OCI-LY1 (cell line): ENCODE measurements at regions not wholly inside any gene's neighbourhood (a gene's known extent, or its start where the extent isn't known, plus 50 kb on each side); places are given as distances from the start of the nearest gene placed in this dataset.

Experiments
- H2AFZ ChIP-seq: fragments of 200-600 bp; sonication (generic), shearing (Covaris generic); 2 replicates; pipeline ENCODE4 v1.6.0; 2014; ENCODE audit warnings: antibody characterized with exemption, mild to moderate bottlenecking, low read length
- H3F3A ChIP-seq: fragments of 200-600 bp; sonication (generic), shearing (Covaris generic); 2 replicates; pipeline ENCODE4 v1.6.0; 2014; ENCODE audit warnings: mild to moderate bottlenecking, antibody characterized with exemption, low read length, moderate library complexity; ENCODE audit not compliant: insufficient read depth
- H3K27ac ChIP-seq: fragments of 200-600 bp; sonication (generic); 2 replicates; pipeline ENCODE4 v1.5.1; 2014; ENCODE audit warnings: low read length, mixed run types, mild to moderate bottlenecking, low read depth; ENCODE audit not compliant: poor library complexity, severe bottlenecking
- H3K27me3 ChIP-seq: fragments of 200-600 bp; sonication (generic); 2 replicates; pipeline ENCODE4 v1.6.0; 2014; ENCODE audit warnings: antibody characterized with exemption, mild to moderate bottlenecking, low read length, moderate library complexity; ENCODE audit not compliant: insufficient read depth
- H3K36me3 ChIP-seq: fragments of 200-600 bp; sonication (generic); 2 replicates; pipeline ENCODE4 v1.6.1; 2014; ENCODE audit warnings: mild to moderate bottlenecking, antibody characterized with exemption, low read length, moderate library complexity, mixed read lengths; ENCODE audit not compliant: insufficient read depth
- H3K4me1 ChIP-seq: fragments of 200-600 bp; sonication (generic); 2 replicates; pipeline ENCODE4 v1.5.1; 2014; ENCODE audit warnings: mild to moderate bottlenecking, low read length, moderate library complexity; ENCODE audit not compliant: insufficient read depth, severe bottlenecking
- H3K4me2 ChIP-seq: fragments of 200-600 bp; sonication (generic), shearing (Covaris generic); 2 replicates; pipeline ENCODE4 v1.6.1; 2014; ENCODE audit warnings: low read length
- H3K4me3 ChIP-seq: fragments of 200-600 bp; sonication (generic); 2 replicates; pipeline ENCODE4 v1.5.1; 2014; ENCODE audit warnings: low read length, low read depth, mild to moderate bottlenecking, mixed read lengths; ENCODE audit not compliant: poor library complexity, severe bottlenecking
- H3K79me2 ChIP-seq: fragments of 200-600 bp; shearing (Covaris generic); 2 replicates; pipeline ENCODE4 v1.6.1; 2016; ENCODE audit warnings: mixed run types, low read length, mixed read lengths; ENCODE audit not compliant: insufficient read depth
- H3K9ac ChIP-seq: fragments of 200-600 bp; sonication (generic), shearing (Covaris generic); 2 replicates; pipeline ENCODE4 v1.6.1; 2014; ENCODE audit warnings: mild to moderate bottlenecking, low read length, mixed read lengths
- H3K9me2 ChIP-seq: fragments of 200-600 bp; sonication (generic), shearing (Covaris generic); 2 replicates; pipeline ENCODE4 v1.6.1; 2014; ENCODE audit warnings: low read depth, mild to moderate bottlenecking, low read length, mixed read lengths
- H3K9me3 ChIP-seq: fragments of 200-600 bp; shearing (Covaris generic); 2 replicates; pipeline ENCODE4 v1.6.1; 2014; ENCODE audit warnings: low read length, mixed read lengths
- H4K20me1 ChIP-seq: fragments of 200-600 bp; sonication (generic), shearing (Covaris generic); 2 replicates; pipeline ENCODE4 v1.6.0; 2016; ENCODE audit warnings: mild to moderate bottlenecking, low read length; ENCODE audit not compliant: insufficient read depth
- EZH2 ChIP-seq: fragments of 200-600 bp; sonication (generic), shearing (Covaris generic); IDR thresholded peaks from 2 replicates; pipeline ENCODE4 v1.8.0; 2017; ENCODE audit warnings: borderline replicate concordance, mixed run types, mild to moderate bottlenecking, antibody characterized with exemption, low read length, moderate library complexity, mixed read lengths
- TF ChIP-seq, protein P1 (sequence below): fragments of 200-600 bp; sonication (generic), shearing (Covaris generic); IDR thresholded peaks from 2 replicates; pipeline ENCODE4 v1.5.1; 2017; ENCODE audit warnings: mild to moderate bottlenecking, antibody characterized with exemption, low read length, moderate library complexity, mixed read lengths

GRCh38 chr2:142180820-142181533 is 50.2 kb upstream of the LRP1B start:
- no peak for TF ChIP-seq EZH2
- TF ChIP-seq, protein P1, sequence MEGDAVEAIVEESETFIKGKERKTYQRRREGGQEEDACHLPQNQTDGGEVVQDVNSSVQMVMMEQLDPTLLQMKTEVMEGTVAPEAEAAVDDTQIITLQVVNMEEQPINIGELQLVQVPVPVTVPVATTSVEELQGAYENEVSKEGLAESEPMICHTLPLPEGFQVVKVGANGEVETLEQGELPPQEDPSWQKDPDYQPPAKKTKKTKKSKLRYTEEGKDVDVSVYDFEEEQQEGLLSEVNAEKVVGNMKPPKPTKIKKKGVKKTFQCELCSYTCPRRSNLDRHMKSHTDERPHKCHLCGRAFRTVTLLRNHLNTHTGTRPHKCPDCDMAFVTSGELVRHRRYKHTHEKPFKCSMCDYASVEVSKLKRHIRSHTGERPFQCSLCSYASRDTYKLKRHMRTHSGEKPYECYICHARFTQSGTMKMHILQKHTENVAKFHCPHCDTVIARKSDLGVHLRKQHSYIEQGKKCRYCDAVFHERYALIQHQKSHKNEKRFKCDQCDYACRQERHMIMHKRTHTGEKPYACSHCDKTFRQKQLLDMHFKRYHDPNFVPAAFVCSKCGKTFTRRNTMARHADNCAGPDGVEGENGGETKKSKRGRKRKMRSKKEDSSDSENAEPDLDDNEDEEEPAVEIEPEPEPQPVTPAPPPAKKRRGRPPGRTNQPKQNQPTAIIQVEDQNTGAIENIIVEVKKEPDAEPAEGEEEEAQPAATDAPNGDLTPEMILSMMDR, result peak; percentile 79
- Histone ChIP-seq H3K79me2 (no peaks in the 10 kb centered on the region), H3K9me2 (no peaks in the 10 kb centered on the region), H3K27me3 (no peaks in the 10 kb centered on the region), H3F3A (no peaks in the 10 kb centered on the region), H3K4me1 (peaks cover 9% of the 10 kb centered on the region), H3K9ac (no peak overlapping the region), H3K36me3 (0 out of 2 replicates have a peak, but pooled peaks cover 4% of the 10 kb centered on the region), H3K9me3 (peaks cover 4% of the 10 kb centered on the region; the same call in 1 of the 2 replicates), H3K4me2 (peak overlapping the region; percentile 34; the same call in 1 of the 2 replicates), H3K27ac (no peak overlapping the region), H3K4me3 (no peak overlapping the region), H2AFZ (0 out of 2 replicates have a peak overlapping the region, but pooled peaks have one; percentile 34), H4K20me1 (no peaks in the 10 kb centered on the region)
